ENCODE measurements at regions not wholly inside any gene's neighbourhood (a gene's known extent, or its start where the extent isn't known, plus 50 kb on each side); places are given as distances from the start of the nearest gene placed in this dataset.
"Not testable (repeated sequence)": the region's sequence is repeated elsewhere in the genome, so short reads cannot be mapped to it uniquely, and the experiment has no call there.

GRCh38 chr3:102933377-102933776, 498.6 kb downstream of the ZPLD1 start:
- WGBS, 2 donors, result 41 to 72% methylated on average over 2 of the region's 2 CpGs
- TF ChIP-seq POLR2A (IDR thresholded peaks at IDR 0.05), result no peak
- no peak for TF ChIP-seq CTCF (IDR thresholded peaks at IDR 0.05)

DNA sequence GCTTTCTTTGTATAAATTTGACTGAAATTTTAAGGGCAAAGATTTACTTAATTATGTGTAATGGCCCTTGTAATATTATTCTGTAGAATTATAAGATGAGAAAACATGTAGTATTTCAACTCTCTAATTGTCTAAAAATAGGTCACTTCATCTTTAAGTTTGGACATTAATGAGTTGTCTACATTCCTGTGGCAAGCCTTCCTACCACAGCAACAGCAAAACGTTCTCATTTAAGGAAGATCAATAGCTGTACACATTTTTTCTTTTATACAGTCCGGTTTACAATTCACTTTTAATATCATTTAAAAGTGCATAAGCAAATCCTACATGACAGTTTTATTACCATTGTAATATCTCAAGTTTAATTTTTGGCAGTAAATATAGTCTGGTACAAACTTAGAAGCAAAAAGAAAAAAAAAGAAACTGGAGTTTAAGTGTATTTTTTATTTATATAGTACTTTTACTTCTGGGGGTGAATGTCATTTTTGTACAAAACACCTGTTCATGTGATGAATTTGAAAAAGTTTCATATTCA, 501.8 kb downstream of the ZPLD1 start:
- WGBS, 2 donors, result 4 to 7% methylated on average over 2 of the region's 2 CpGs
- TF ChIP-seq POLR2A (IDR thresholded peaks at IDR 0.05), result no peak
- TF ChIP-seq CTCF (IDR thresholded peaks at IDR 0.05), result no peak
- intact Hi-C loops (cut with DNase I), result no loop called here

More at GRCh38 chr3:102933377-102933776, 498.6 kb downstream of the ZPLD1 start:
- no peaks in the 10 kb centered on the region for H3K4me1 ChIP-seq
- ATAC-seq (no peak), DNase-seq (no peak)
- no peak overlapping the region for H3K4me3 ChIP-seq
- intact Hi-C loops (cut with DNase I), result no loop called here
- H3K27ac ChIP-seq, result no peak overlapping the region
- H3K27me3 ChIP-seq, result no peaks in the 10 kb centered on the region
- H3K9me3 ChIP-seq, result no peaks in the 10 kb centered on the region
- H3K36me3 ChIP-seq (replicated peaks in 1 of 2; ENCODE audit: insufficient read depth in 1 of 2, low read depth in 2 of 2), result no peaks in the 10 kb centered on the region

GRCh38 chr3:102941786-102942185, 507.0 kb downstream of the ZPLD1 start:
- ATAC-seq (no peak), DNase-seq (no peak)
- TF ChIP-seq POLR2A (IDR thresholded peaks at IDR 0.05) (no peak), CTCF (IDR thresholded peaks at IDR 0.05) (no peak)
- no peaks in the 10 kb centered on the region for H3K9me3 ChIP-seq
- peaks cover 0 to 3% of the 10 kb centered on the region in 2 donors for H3K27me3 ChIP-seq
- no peak overlapping the region for H3K4me3 ChIP-seq
- H3K27ac ChIP-seq, result no peak overlapping the region
- 63 to 77% methylated on average over 1 of the region's 1 CpG for WGBS, 2 donors
- intact Hi-C loops (cut with DNase I), result no loop called here
- H3K36me3 ChIP-seq (replicated peaks in 1 of 2; ENCODE audit: insufficient read depth in 1 of 2, low read depth in 2 of 2), result no peaks in the 10 kb centered on the region
- no peaks in the 10 kb centered on the region for H3K4me1 ChIP-seq

More for the DNA sequence above, 501.8 kb downstream of the ZPLD1 start:
- no peak for DNase-seq
- Histone ChIP-seq H3K27ac (no peak overlapping the region), H3K27me3 (no peaks in the 10 kb centered on the region), H3K9me3 (no peaks in the 10 kb centered on the region), H3K4me3 (no peak overlapping the region), H3K36me3 (replicated peaks in 1 of 2; ENCODE audit: insufficient read depth in 1 of 2, low read depth in 2 of 2) (no peaks in the 10 kb centered on the region), H3K4me1 (no peaks in the 10 kb centered on the region)
- ATAC-seq, result no peak

DNA sequence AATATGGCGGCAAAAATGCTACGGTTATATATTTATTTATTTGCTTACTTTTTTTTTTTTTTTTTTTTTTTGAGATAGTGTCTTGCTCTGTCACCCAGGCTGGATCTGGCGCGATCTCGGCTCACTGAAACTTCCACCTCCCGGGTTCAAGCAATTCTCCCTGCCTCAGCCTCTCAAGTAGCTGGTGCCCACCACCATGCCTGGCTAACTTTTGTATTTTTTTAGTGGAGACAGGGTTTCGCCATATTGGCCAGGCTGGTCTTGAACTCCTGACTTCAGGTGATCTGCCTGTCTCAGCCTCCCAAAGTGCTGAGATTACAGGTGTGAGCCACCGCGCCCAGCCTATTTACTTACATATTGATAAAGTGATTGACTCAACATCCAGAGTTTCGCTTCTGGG, 511.6 kb downstream of the ZPLD1 start:
- intact Hi-C loops (cut with DNase I); DNase-seq; H3K36me3 ChIP-seq (replicated peaks in 1 of 2; ENCODE audit: insufficient read depth in 1 of 2, low read depth in 2 of 2); H3K4me1 ChIP-seq; ATAC-seq; H3K4me3 ChIP-seq; H3K27ac ChIP-seq; H3K27me3 ChIP-seq; H3K9me3 ChIP-seq: not testable (repeated sequence)
- 76 to 83% methylated on average over 10 of the region's 10 CpGs for WGBS, 2 donors

GRCh38 chr3:102972350-102972749, 537.5 kb downstream of the ZPLD1 start:
- DNase-seq, result no peak
- Histone ChIP-seq H3K27me3 (no peaks in the 10 kb centered on the region), H3K9me3 (no peaks in the 10 kb centered on the region), H3K27ac (no peak overlapping the region), H3K4me3 (no peak overlapping the region), H3K4me1 (no peaks in the 10 kb centered on the region), H3K36me3 (replicated peaks in 1 of 2; ENCODE audit: insufficient read depth in 1 of 2, low read depth in 2 of 2) (no peaks in the 10 kb centered on the region)
- no peak for ATAC-seq
- TF ChIP-seq POLR2A (IDR thresholded peaks at IDR 0.05) (no peak), CTCF (IDR thresholded peaks at IDR 0.05) (no peak)
- intact Hi-C loops (cut with DNase I), result no loop called here

Measured in body of pancreas (tissue), 4 donors.